ENCODE measurements at regions not wholly inside any gene's neighbourhood (a gene's known extent, or its start where the extent isn't known, plus 50 kb on each side); places are given as distances from the start of the nearest gene placed in this dataset.

GRCh38 chr1:90147093-90147492 is 152.2 kb downstream of the ZNF326 start:
- TF ChIP-seq CTCF (IDR thresholded peaks at IDR 0.05) (no peak), POLR2A (IDR thresholded peaks at IDR 0.05) (no peak)

All from adrenal gland (tissue), 5 donors.